Kidney (tissue), 13 donors: ENCODE measurements at regions not wholly inside any gene's neighbourhood (a gene's known extent, or its start where the extent isn't known, plus 50 kb on each side); places are given as distances from the start of the nearest gene placed in this dataset.

Experiments used
- DNase-seq, 5 donors: peaks; one replicate each; pipeline ENCODE4 v3.0.0-alpha.2; 2013 to 2020
- FAIRE-seq: peaks from 2 replicates; lab custom pipeline; 2012; peaks lifted over from hg19 to GRCh38; lab: Jason Lieb, UNC
- H3K27ac ChIP-seq, 2 donors: one replicate each; pipeline ENCODE4 v1.7.0; 2013; ENCODE audit warnings: low read depth in 2 of 2, low read length in 2 of 2, inconsistent platforms in 1 of 2
- H3K27me3 ChIP-seq: one replicate; pipeline ENCODE4 v1.7.1; 2013; ENCODE audit warnings: low read length, inconsistent platforms; ENCODE audit not compliant: control insufficient read depth, insufficient read depth
- H3K36me3 ChIP-seq, 3 donors: one replicate each; pipeline versions ENCODE4 v1.7.0 to v1.7.1; 2013; ENCODE audit warnings: low read length in 3 of 3, control low read depth in 1 of 3, inconsistent platforms in 1 of 3; ENCODE audit not compliant: insufficient read depth in 3 of 3, control insufficient read depth in 2 of 3
- H3K4me1 ChIP-seq, 3 donors: one replicate each; pipeline versions ENCODE4 v1.7.0 to v1.7.1; 2013; ENCODE audit warnings: low read length in 3 of 3, inconsistent platforms in 1 of 3, low read depth in 1 of 3; ENCODE audit not compliant: control insufficient read depth in 2 of 3, insufficient read depth in 2 of 3
- H3K4me3 ChIP-seq, 3 donors: one replicate each; pipeline versions ENCODE4 v1.7.0 to v1.8.1; 2013; ENCODE audit warnings: low read length in 3 of 3, control low read depth in 1 of 3, inconsistent platforms in 1 of 3
- H3K9ac ChIP-seq, 3 donors: one replicate each; pipeline versions ENCODE4 v1.7.0 to v1.7.1; 2013; ENCODE audit warnings: low read length in 3 of 3, control low read depth in 1 of 3, inconsistent platforms in 1 of 3
- H3K9me3 ChIP-seq, 3 donors: one replicate each; pipeline versions ENCODE4 v1.7.0 to v1.7.1; 2013; ENCODE audit warnings: low read length in 3 of 3, control low read depth in 1 of 3, inconsistent platforms in 1 of 3; ENCODE audit not compliant: control insufficient read depth in 2 of 3, insufficient read depth in 1 of 3
- intact Hi-C: fragments of 100-400 bp; cut with DNase I; formaldehyde crosslinking; loops from one replicate; pipeline ENCODE4 v1.11.1; 2022
- TF ChIP-seq, protein P1 (sequence below): IDR thresholded peaks from 3 replicates; pipeline ENCODE4 v1.5.1; 2012; ENCODE audit warnings: mild to moderate bottlenecking, moderate library complexity, borderline replicate concordance; ENCODE audit not compliant: insufficient read depth; ENCODE audit errors: extremely low read depth
- donor health status: control.
- donor health status: control.
- donor health status: control.
- donor health status: control.
- donor health status: control.
- donor health status: DM: yes; HTN: yes; CAD: no.
- donor health status: Normal renal cell carcinoma (clear cell type).

DNA sequence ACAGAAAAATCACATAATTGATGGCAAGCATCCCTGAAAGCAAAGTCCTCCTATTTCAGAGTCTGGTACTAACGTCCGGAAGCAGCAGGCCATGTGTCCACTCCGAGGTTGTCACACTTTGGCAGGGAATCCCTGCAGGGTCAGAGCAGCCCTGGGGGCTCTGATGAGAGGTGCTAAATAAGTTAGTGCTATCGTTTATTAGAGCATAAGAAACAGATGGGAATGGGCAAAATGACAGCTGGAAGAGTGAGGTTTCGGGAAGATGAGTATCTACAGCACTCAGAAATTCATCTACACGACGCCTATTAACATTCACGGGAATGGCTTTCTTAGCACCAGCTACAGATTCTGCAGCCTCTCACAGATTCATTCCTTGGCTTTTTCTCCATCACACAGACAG lies 465.4 kb upstream of the PSMD7 start:
- H3K36me3 ChIP-seq = no peaks in the 10 kb centered on the region
- H3K27me3 ChIP-seq = no peaks in the 10 kb centered on the region
- TF ChIP-seq, protein P1, sequence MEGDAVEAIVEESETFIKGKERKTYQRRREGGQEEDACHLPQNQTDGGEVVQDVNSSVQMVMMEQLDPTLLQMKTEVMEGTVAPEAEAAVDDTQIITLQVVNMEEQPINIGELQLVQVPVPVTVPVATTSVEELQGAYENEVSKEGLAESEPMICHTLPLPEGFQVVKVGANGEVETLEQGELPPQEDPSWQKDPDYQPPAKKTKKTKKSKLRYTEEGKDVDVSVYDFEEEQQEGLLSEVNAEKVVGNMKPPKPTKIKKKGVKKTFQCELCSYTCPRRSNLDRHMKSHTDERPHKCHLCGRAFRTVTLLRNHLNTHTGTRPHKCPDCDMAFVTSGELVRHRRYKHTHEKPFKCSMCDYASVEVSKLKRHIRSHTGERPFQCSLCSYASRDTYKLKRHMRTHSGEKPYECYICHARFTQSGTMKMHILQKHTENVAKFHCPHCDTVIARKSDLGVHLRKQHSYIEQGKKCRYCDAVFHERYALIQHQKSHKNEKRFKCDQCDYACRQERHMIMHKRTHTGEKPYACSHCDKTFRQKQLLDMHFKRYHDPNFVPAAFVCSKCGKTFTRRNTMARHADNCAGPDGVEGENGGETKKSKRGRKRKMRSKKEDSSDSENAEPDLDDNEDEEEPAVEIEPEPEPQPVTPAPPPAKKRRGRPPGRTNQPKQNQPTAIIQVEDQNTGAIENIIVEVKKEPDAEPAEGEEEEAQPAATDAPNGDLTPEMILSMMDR = no peak
- H3K27ac ChIP-seq = no peak overlapping the region
- FAIRE-seq (no peak), DNase-seq (no peak)
- H3K4me1 ChIP-seq = no peaks in the 10 kb centered on the region
- H3K9ac ChIP-seq = no peak overlapping the region
- no peak overlapping the region for H3K4me3 ChIP-seq
- no peaks in the 10 kb centered on the region for H3K9me3 ChIP-seq
- intact Hi-C loops = no loop called here

DNA sequence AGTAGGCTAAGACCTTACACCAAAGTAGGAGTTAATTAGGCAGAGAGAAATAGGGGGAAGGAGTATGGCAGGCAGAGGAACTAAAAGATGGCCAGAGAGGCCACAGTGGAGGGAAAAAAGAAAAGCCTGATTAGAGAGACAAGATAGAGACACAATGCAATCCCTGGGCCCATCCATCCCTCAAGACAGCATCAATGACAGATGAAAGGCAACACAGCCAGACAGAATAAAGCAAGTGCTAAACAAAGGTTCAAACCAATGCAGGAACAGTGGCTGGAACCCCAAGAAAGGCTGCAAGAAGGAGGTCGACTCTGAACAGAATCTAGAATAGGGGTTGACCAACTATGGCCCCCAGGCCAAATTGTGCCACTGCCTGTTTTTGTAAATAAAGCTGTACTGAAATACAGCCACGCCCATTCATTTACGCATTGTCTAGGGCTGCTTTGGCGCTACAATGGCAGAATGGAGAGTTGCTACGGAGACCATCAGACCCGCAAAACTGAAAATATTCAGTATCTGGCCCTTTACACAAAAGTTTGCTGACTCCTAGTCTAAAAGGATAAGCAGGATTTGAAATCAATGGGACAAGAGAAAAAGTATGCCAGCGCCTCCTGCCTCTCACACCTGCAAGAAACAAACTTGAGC lies 473.3 kb upstream of the PSMD7 start:
- FAIRE-seq = no peak
- intact Hi-C loops = no loop called here
- peaks cover 0 to 3% (median 0%) of the 10 kb centered on the region in 3 donors for H3K9me3 ChIP-seq
- H3K9ac ChIP-seq = no peak overlapping the region
- H3K36me3 ChIP-seq = no peaks in the 10 kb centered on the region
- no peaks in the 10 kb centered on the region for H3K27me3 ChIP-seq
- TF ChIP-seq, protein P1 = no peak
- DNase-seq = no peak
- H3K4me3 ChIP-seq = no peak overlapping the region
- H3K27ac ChIP-seq = no peak overlapping the region
- no peaks in the 10 kb centered on the region for H3K4me1 ChIP-seq

DNA sequence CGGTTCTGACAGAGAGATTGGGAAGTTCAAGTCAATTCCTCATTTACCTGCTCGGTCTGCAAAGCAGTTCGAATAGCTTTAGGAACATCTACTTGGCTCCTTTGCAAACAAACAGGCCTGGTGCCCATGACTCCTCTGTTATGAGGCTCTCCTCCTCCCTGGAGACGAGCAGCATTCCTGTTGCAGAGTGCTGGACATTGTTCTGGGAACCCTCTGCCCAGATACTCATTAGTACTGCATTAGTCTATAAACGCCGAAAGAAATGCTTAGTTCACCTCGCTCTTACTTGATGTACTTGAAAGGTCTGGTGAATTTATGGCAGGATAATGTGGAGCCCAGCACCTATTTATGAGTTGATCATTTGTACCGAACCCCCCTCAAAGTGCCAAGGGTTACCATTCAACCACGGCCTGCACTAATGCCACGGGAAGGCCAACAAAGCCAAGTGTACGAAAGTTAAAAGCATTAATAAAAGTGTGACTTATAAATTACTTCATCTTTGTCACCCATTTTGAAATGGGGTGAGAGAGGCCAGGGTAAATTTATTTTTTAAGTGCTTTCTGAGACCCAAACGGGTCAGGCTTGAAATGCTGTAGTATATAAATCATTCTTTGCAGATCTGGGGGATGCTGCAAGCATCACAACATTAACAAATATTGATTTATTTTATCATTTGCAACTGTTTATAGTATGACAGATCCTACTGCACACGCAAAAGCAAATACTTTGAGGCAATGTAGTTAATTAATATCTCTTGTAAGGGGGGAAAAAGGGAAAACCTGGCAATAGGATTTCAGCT lies 478.9 kb upstream of the PSMD7 start:
- H3K9ac ChIP-seq = no peak overlapping the region
- intact Hi-C loops = no loop called here
- DNase-seq = no peak
- peaks cover 0 to 3% (median 0%) of the 10 kb centered on the region in 3 donors for H3K9me3 ChIP-seq
- no peak for FAIRE-seq
- no peaks in the 10 kb centered on the region for H3K36me3 ChIP-seq
- H3K4me1 ChIP-seq = no peaks in the 10 kb centered on the region
- no peaks in the 10 kb centered on the region for H3K27me3 ChIP-seq
- TF ChIP-seq, protein P1 = no peak
- H3K4me3 ChIP-seq = no peak overlapping the region
- no peak overlapping the region for H3K27ac ChIP-seq
